Nephron (organoid): ENCODE measurements at regions not wholly inside any gene's neighbourhood (a gene's known extent, or its start where the extent isn't known, plus 50 kb on each side); places are given as distances from the start of the nearest gene placed in this dataset.

Experiments used
- H3K27ac Mint-ChIP-seq, 3 experiments: 2 replicates each; pipeline ENCODE4 v1.8.0; 2020; ENCODE audit warnings: mixed read lengths in 3 of 3, mild to moderate bottlenecking in 2 of 3, moderate library complexity in 1 of 3
- H3K27me3 Mint-ChIP-seq: 2 replicates; pipeline ENCODE4 v1.8.0; 2021; ENCODE audit warnings: low read depth, mild to moderate bottlenecking, moderate library complexity, mixed read lengths
- H3K36me3 Mint-ChIP-seq: 2 replicates; pipeline ENCODE4 v1.8.0; 2020; ENCODE audit warnings: low read depth, mixed read lengths
- H3K4me1 Mint-ChIP-seq: 2 replicates; pipeline ENCODE4 v1.8.0; 2020; ENCODE audit warnings: mixed read lengths
- H3K4me3 Mint-ChIP-seq, 3 experiments: 2 replicates each; pipeline ENCODE4 v1.8.0; 2020; ENCODE audit warnings: mild to moderate bottlenecking in 3 of 3, mixed read lengths in 3 of 3, moderate library complexity in 2 of 3
- H3K9me3 Mint-ChIP-seq: 2 replicates; pipeline ENCODE4 v1.8.0; 2020; ENCODE audit warnings: mixed read lengths
- TF ChIP-seq, protein P1 (sequence below), 3 experiments: fragments of 200-600 bp; sonication (generic); IDR thresholded peaks; one replicate each; pipeline ENCODE4 v1.5.0; 2021; ENCODE audit warnings: antibody characterized with exemption in 3 of 3; ENCODE audit not compliant: unreplicated experiment in 3 of 3

GRCh38 chr16:88319116-88319965, 63.4 kb upstream of the ZNF469 start:
- H3K9me3 Mint-ChIP-seq = peaks cover 3% of the 10 kb centered on the region
- H3K27me3 Mint-ChIP-seq = peaks cover 4% of the 10 kb centered on the region
- peaks cover 20% of the 10 kb centered on the region for H3K4me1 Mint-ChIP-seq
- TF ChIP-seq, protein P1, sequence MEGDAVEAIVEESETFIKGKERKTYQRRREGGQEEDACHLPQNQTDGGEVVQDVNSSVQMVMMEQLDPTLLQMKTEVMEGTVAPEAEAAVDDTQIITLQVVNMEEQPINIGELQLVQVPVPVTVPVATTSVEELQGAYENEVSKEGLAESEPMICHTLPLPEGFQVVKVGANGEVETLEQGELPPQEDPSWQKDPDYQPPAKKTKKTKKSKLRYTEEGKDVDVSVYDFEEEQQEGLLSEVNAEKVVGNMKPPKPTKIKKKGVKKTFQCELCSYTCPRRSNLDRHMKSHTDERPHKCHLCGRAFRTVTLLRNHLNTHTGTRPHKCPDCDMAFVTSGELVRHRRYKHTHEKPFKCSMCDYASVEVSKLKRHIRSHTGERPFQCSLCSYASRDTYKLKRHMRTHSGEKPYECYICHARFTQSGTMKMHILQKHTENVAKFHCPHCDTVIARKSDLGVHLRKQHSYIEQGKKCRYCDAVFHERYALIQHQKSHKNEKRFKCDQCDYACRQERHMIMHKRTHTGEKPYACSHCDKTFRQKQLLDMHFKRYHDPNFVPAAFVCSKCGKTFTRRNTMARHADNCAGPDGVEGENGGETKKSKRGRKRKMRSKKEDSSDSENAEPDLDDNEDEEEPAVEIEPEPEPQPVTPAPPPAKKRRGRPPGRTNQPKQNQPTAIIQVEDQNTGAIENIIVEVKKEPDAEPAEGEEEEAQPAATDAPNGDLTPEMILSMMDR (IDR thresholded peaks at IDR 0.05; ENCODE audit: unreplicated experiment in 3 of 3) = no peak
- peak overlapping the region in 1 of 3 experiments; percentile 86 for H3K27ac Mint-ChIP-seq
- no peaks in the 10 kb centered on the region for H3K36me3 Mint-ChIP-seq
- no peak overlapping the region for H3K4me3 Mint-ChIP-seq

DNA sequence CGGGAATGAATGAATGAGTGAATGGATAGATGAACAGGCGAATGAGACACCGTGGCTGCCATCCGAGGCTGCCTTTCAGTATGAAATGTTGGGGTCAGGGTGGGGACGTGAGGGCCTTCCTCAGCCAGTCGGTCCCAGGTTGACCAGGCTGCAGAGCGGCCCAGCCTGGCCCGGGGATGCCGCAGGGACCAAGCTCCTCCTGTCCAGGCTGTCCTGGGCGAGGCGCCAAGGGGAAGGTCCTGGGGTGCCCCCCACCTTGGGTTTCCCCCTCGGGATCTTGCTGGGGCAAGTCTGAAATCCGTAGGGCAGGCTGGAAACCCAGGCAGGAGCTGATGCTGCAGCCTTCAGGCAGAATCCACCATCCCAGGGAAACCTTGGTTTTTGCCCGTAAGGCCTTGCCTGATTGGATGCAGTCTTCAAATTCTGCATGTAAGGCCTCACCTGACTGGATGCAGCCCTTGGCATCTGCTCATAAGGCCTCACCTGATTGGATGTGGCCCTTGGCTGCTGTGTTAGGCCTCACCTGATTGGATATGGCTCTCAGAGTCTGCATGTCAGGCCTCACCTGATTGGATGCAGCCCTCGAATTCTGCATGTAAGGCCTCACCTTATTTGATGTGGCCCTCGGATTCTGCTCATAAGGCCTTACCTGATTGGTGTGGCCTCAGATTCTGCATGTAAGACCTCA, 61.7 kb upstream of the ZNF469 start:
- Mint-ChIP-seq H3K36me3 (no peaks in the 10 kb centered on the region), H3K4me1 (peaks cover 20% of the 10 kb centered on the region), H3K27me3 (peaks cover 4% of the 10 kb centered on the region), H3K27ac (no peak overlapping the region), H3K9me3 (peaks cover 3% of the 10 kb centered on the region), H3K4me3 (no peak overlapping the region)
- TF ChIP-seq, protein P1 (IDR thresholded peaks at IDR 0.05; ENCODE audit: unreplicated experiment in 3 of 3) = no peak

DNA sequence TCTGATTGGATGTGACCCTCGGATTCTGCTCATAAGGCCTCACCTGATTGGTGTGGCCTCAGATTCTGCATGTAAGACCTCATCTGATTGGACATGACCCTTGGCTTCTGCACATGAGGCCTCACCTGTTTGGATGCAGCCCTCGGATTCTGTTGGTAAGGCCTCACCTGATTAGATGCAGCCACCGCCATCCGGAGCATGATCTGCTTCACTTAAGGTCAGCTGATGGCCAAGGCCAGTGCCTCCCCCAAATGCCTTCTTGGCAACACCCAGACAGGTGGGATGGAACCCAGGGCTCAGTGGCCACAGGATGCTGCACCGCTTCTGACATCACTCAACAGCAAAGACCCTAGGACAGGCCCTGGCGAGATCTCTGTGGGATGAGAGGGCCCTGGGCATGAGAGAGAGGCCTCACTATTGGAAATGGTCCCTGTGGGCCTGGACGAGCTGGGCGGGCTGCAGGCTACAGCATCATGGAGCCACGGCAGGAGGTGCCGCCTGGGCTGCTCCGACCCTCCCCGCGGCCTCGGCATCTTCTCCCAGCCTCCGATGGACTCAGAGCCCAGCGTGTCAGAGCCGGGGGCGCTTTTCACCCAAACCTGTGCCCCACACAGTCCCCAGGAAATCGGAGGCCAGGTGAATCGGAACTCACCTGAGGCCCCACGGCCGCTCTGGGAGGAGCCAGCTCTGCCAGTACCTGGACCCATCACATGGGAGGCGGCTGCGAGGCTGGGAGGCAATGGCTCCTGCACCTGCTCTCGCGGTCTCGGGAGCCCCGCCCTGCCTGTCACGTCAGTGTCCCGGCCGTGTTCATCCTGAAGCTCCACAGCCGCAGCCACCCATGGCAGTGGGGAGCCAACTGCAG, 60.9 kb upstream of the ZNF469 start:
- H3K27me3 Mint-ChIP-seq = peaks cover 4% of the 10 kb centered on the region
- no peak overlapping the region for H3K4me3 Mint-ChIP-seq
- no peaks in the 10 kb centered on the region for H3K36me3 Mint-ChIP-seq
- peaks cover 20% of the 10 kb centered on the region for H3K4me1 Mint-ChIP-seq
- TF ChIP-seq, protein P1 (IDR thresholded peaks at IDR 0.05; ENCODE audit: unreplicated experiment in 3 of 3) = no peak
- peaks cover 3% of the 10 kb centered on the region for H3K9me3 Mint-ChIP-seq
- H3K27ac Mint-ChIP-seq = no peak overlapping the region

- peaks cover 14% of the 10 kb centered on the region for H3K4me1 Mint-ChIP-seq
- peaks cover 4% of the 10 kb centered on the region for H3K27me3 Mint-ChIP-seq
- H3K27ac Mint-ChIP-seq = no peak overlapping the region
- no peaks in the 10 kb centered on the region for H3K36me3 Mint-ChIP-seq
- TF ChIP-seq, protein P1 (IDR thresholded peaks at IDR 0.05; ENCODE audit: unreplicated experiment in 3 of 3) = no peak
- H3K9me3 Mint-ChIP-seq = peaks cover 1% of the 10 kb centered on the region
- no peak overlapping the region for H3K4me3 Mint-ChIP-seq
Measured at GRCh38 chr16:88322500-88322970, 60.2 kb upstream of the ZNF469 start.

- TF ChIP-seq, protein P1 (IDR thresholded peaks at IDR 0.05; ENCODE audit: unreplicated experiment in 3 of 3) = no peak
- Mint-ChIP-seq H3K4me3 (no peak overlapping the region), H3K27ac (no peak overlapping the region), H3K27me3 (peaks cover 4% of the 10 kb centered on the region), H3K36me3 (no peaks in the 10 kb centered on the region), H3K4me1 (peaks cover 10% of the 10 kb centered on the region), H3K9me3 (no peaks in the 10 kb centered on the region)
Measured at GRCh38 chr16:88323041-88323440, 59.7 kb upstream of the ZNF469 start.
